ENCODE measurements at regions not wholly inside any gene's neighbourhood (a gene's known extent, or its start where the extent isn't known, plus 50 kb on each side); places are given as distances from the start of the nearest gene placed in this dataset.

- no peak for DNase-seq
Measured at GRCh38 chr11:111444040-111444439, 65.0 kb upstream of the POU2AF1 start.

- DNase-seq, result no peak
Measured at GRCh38 chr11:111443640-111444039, 64.6 kb upstream of the POU2AF1 start.

GRCh38 chr11:111443032-111443431 lies 64.0 kb upstream of the POU2AF1 start:
- no peak for DNase-seq

- no peak for DNase-seq
Measured at GRCh38 chr11:111441443-111441842, 62.4 kb upstream of the POU2AF1 start.

GRCh38 chr11:111440416-111441205 lies 61.5 kb upstream of the POU2AF1 start:
- DNase-seq, result no peak

GRCh38 chr11:111439901-111440300 lies 60.8 kb upstream of the POU2AF1 start:
- no peak for DNase-seq

- no peak for DNase-seq
Measured at GRCh38 chr11:111438846-111439520, 59.9 kb upstream of the POU2AF1 start.

- DNase-seq, result no peak
Measured at GRCh38 chr11:111438168-111438567, 59.1 kb upstream of the POU2AF1 start.

GRCh38 chr11:111435046-111435698 lies 56.1 kb upstream of the POU2AF1 start:
- no peak for DNase-seq

- DNase-seq, result peak; percentile 75
Measured at GRCh38 chr11:111429066-111429506, 50.0 kb upstream of the POU2AF1 start.
